CD4-positive, alpha-beta T cell (primary cell): ENCODE measurements at regions not wholly inside any gene's neighbourhood (a gene's known extent, or its start where the extent isn't known, plus 50 kb on each side); places are given as distances from the start of the nearest gene placed in this dataset.

Experiments used
- ATAC-seq: fragments of 200-7000 bp; cut with Tn5 transposase; one replicate; pipeline ENCODE4 v1.10.0; 2022; ENCODE audit warnings: mild to moderate bottlenecking; ENCODE audit not compliant: poor library complexity
- CTCF ChIA-PET: fragments of 350-600 bp; sonication (Branson Sonifier 250); formaldehyde crosslinking; loops from one replicate; lab custom pipeline; 2021; ENCODE audit warnings: antibody characterized with exemption, inconsistent platforms; lab: Charles Lee
- POLR2A ChIA-PET: fragments of 350-600 bp; sonication (Branson Sonifier 250); formaldehyde crosslinking; loops from one replicate; lab custom pipeline; 2021; ENCODE audit warnings: antibody characterized with exemption, inconsistent platforms; lab: Charles Lee
- DNase-seq, 14 experiments: peaks; one replicate each; pipeline ENCODE4 v3.0.0-alpha.2; 2013 to 2020; ENCODE audit warnings: mixed read lengths in 2 of 14
- H3K27ac ChIP-seq, 2 donors: one replicate each; pipeline versions ENCODE4 v1.5.1 to v1.7.0; 2013; ENCODE audit warnings: low read length in 2 of 2, low read depth in 1 of 2, mild to moderate bottlenecking in 1 of 2
- H3K27me3 ChIP-seq, 2 experiments: 1 replicate in 1 of 2; 2 replicates in 1 of 2; pipeline versions ENCODE4 v1.6.1 to v1.7.0; 2013; ENCODE audit warnings: low read length in 2 of 2, control low read depth in 1 of 2, mild to moderate bottlenecking in 1 of 2, moderate library complexity in 1 of 2; ENCODE audit not compliant: insufficient read depth in 2 of 2, control insufficient read depth in 1 of 2
- H3K36me3 ChIP-seq: one replicate; pipeline ENCODE4 v1.6.1; 2013; ENCODE audit warnings: low read length, control low read depth; ENCODE audit not compliant: insufficient read depth
- H3K4me1 ChIP-seq: one replicate; pipeline ENCODE4 v1.6.1; 2013; ENCODE audit warnings: low read length, control low read depth; ENCODE audit not compliant: insufficient read depth
- H3K4me3 ChIP-seq: one replicate; pipeline ENCODE4 v1.5.1; 2013; ENCODE audit warnings: mild to moderate bottlenecking, low read length, moderate library complexity
- H3K9me3 ChIP-seq, 2 experiments: 1 replicate in 1 of 2; 2 replicates in 1 of 2; pipeline versions ENCODE4 v1.6.1 to v1.7.0; 2013; ENCODE audit warnings: low read length in 2 of 2, mild to moderate bottlenecking in 2 of 2, control low read depth in 1 of 2, moderate library complexity in 1 of 2; ENCODE audit not compliant: control insufficient read depth in 1 of 2, insufficient read depth in 1 of 2
- H3K27ac Mint-ChIP-seq: one replicate; pipeline ENCODE4 v1.8.0; 2020; ENCODE audit warnings: mixed read lengths
- H3K27me3 Mint-ChIP-seq: one replicate; pipeline ENCODE4 v1.8.0; 2021; ENCODE audit warnings: mixed read lengths
- H3K36me3 Mint-ChIP-seq: one replicate; pipeline ENCODE4 v1.8.0; 2021; ENCODE audit warnings: low read depth, mixed read lengths
- H3K4me1 Mint-ChIP-seq: one replicate; pipeline ENCODE4 v1.8.0; 2021; ENCODE audit warnings: low read depth, mixed read lengths
- H3K4me3 Mint-ChIP-seq: one replicate; pipeline ENCODE4 v1.8.0; 2020; ENCODE audit warnings: mild to moderate bottlenecking, mixed read lengths
- H3K9me3 Mint-ChIP-seq: one replicate; pipeline ENCODE4 v1.8.0; 2020; ENCODE audit warnings: mixed read lengths
- CTCF ChIP-seq: fragments of 200-600 bp; IDR thresholded peaks from one replicate; pipeline ENCODE4 v1.8.0; 2022; ENCODE audit warnings: antibody characterized with exemption, mild to moderate bottlenecking
- intact Hi-C, 2 experiments: fragments of 100-400 bp; cut with DNase I in 1 of 2; cut with micrococcal nuclease in 1 of 2; formaldehyde crosslinking; loops; one replicate each; pipeline versions ENCODE4 v1.15.1 to v1.9.0; 2023 to 2025; cut with DNase I, micrococcal nuclease

- ChIA-PET POLR2A (no interaction called here), CTCF (no interaction called here)
- no peak for DNase-seq
- Mint-ChIP-seq H3K4me1 (no peaks in the 10 kb centered on the region), H3K36me3 (no peaks in the 10 kb centered on the region), H3K27ac (no peak overlapping the region), H3K4me3 (no peak overlapping the region), H3K27me3 (no peaks in the 10 kb centered on the region), H3K9me3 (peaks cover 9% of the 10 kb centered on the region)
- H3K36me3 ChIP-seq = no peaks in the 10 kb centered on the region
- H3K9me3 ChIP-seq = peaks cover 16 to 17% of the 10 kb centered on the region in 2 experiments
- H3K4me3 ChIP-seq = no peak overlapping the region
- TF ChIP-seq CTCF = no peak
- ATAC-seq = no peak
- no peak overlapping the region for H3K27ac ChIP-seq
- no peaks in the 10 kb centered on the region for H3K27me3 ChIP-seq
- intact Hi-C loops = no loop called here
- H3K4me1 ChIP-seq = no peaks in the 10 kb centered on the region
Measured at GRCh38 chr12:70110085-70110484, 133.1 kb upstream of the CNOT2 start.

- Mint-ChIP-seq H3K36me3 (no peaks in the 10 kb centered on the region), H3K4me1 (no peaks in the 10 kb centered on the region), H3K27ac (no peak overlapping the region), H3K4me3 (no peak overlapping the region), H3K27me3 (peaks cover 7% of the 10 kb centered on the region), H3K9me3 (no peaks in the 10 kb centered on the region)
- TF ChIP-seq CTCF = no peak
- Histone ChIP-seq H3K9me3 (no peaks in the 10 kb centered on the region), H3K36me3 (no peaks in the 10 kb centered on the region), H3K4me1 (no peaks in the 10 kb centered on the region), H3K4me3 (no peak overlapping the region), H3K27ac (no peak overlapping the region), H3K27me3 (no peaks in the 10 kb centered on the region)
- CTCF ChIA-PET = no interaction called here
- intact Hi-C loops = no loop called here
- DNase-seq (no peak), ATAC-seq (no peak)
- POLR2A ChIA-PET = no interaction called here
Measured at GRCh38 chr12:70117670-70118069, 125.6 kb upstream of the CNOT2 start.

- Mint-ChIP-seq H3K4me3 (no peak overlapping the region), H3K27ac (no peak overlapping the region), H3K4me1 (no peaks in the 10 kb centered on the region), H3K9me3 (no peaks in the 10 kb centered on the region), H3K36me3 (no peaks in the 10 kb centered on the region), H3K27me3 (peaks cover 7% of the 10 kb centered on the region)
- no peak for TF ChIP-seq CTCF
- DNase-seq (no peak), ATAC-seq (no peak)
- CTCF ChIA-PET = no interaction called here
- Histone ChIP-seq H3K27ac (no peak overlapping the region), H3K4me3 (no peak overlapping the region), H3K9me3 (no peaks in the 10 kb centered on the region), H3K27me3 (no peaks in the 10 kb centered on the region), H3K4me1 (no peaks in the 10 kb centered on the region), H3K36me3 (no peaks in the 10 kb centered on the region)
- intact Hi-C loops = no loop called here
- POLR2A ChIA-PET = no interaction called here
Measured at GRCh38 chr12:70120970-70121369, 122.3 kb upstream of the CNOT2 start.
